K562 (cell line): ENCODE measurements at regions not wholly inside any gene's neighbourhood (a gene's known extent, or its start where the extent isn't known, plus 50 kb on each side); places are given as distances from the start of the nearest gene placed in this dataset.

Experiments used
- ATF1 ChIP-seq, 2 experiments: fragments of 450-650 bp in 1 of 2; IDR thresholded peaks; 2 replicates each; pipeline ENCODE4 v1.6.1; 2016; ENCODE audit warnings: missing compliant biosample characterization in 1 of 2, missing genetic modification characterization in 1 of 2
- ERF ChIP-seq: fragments of 450-650 bp; formaldehyde crosslinking; IDR thresholded peaks from 2 replicates; pipeline ENCODE4 v1.4.0; 2020; ENCODE audit warnings: mild to moderate bottlenecking, mixed read lengths
- FOSL1 ChIP-seq: fragments of 200-800 bp; sonication (Bioruptor generic); conservative IDR thresholded peaks from 2 replicates; pipeline ENCODE4 v1.6.1; 2016; ENCODE audit warnings: missing genetic modification characterization, missing compliant biosample characterization
- GABPB1 ChIP-seq: sonication (generic); formaldehyde crosslinking; IDR thresholded peaks from 2 replicates; pipeline ENCODE4 v1.8.0; 2022; ENCODE audit warnings: mild to moderate bottlenecking, missing genetic modification reagents
- KLF1 ChIP-seq: fragments of 450-650 bp; IDR thresholded peaks from 2 replicates; pipeline ENCODE4 v1.6.1; 2016; ENCODE audit warnings: missing genetic modification characterization, missing compliant biosample characterization
- PRMT5 ChIP-seq: sonication (generic); formaldehyde crosslinking; IDR thresholded peaks from 2 replicates; pipeline ENCODE4 v1.5.0; 2020; ENCODE audit warnings: missing genetic modification reagents
- RBM34 ChIP-seq: fragments of 200-400 bp; formaldehyde crosslinking; IDR thresholded peaks from 2 replicates; pipeline ENCODE4 v1.6.1; 2018; ENCODE audit warnings: low read length, borderline replicate concordance; ENCODE audit not compliant: insufficient read depth
- SETDB1 ChIP-seq: IDR thresholded peaks from one replicate; pipeline ENCODE4 v1.6.1; 2012; ENCODE audit warnings: low read length, control low read depth, inconsistent platforms
- SMARCE1 ChIP-seq: fragments of 450-650 bp; IDR thresholded peaks from 2 replicates; pipeline ENCODE4 v1.7.1; 2016; ENCODE audit warnings: mild to moderate bottlenecking
- TF ChIP-seq, protein P1 (sequence below), 3 experiments: IDR thresholded peaks in 2 of 3; conservative IDR thresholded peaks in 1 of 3; 2 replicates each; pipeline ENCODE4 v1.5.1; 2011 to 2012; ENCODE audit warnings: low read length in 3 of 3, mild to moderate bottlenecking in 3 of 3, control low read depth in 2 of 3, improper control_type of control experiment in 1 of 3, inconsistent platforms in 1 of 3, low read depth in 1 of 3, mixed read lengths in 1 of 3, moderate library complexity in 1 of 3; ENCODE audit not compliant: insufficient read depth in 2 of 3
- TF ChIP-seq, protein P2 (sequence below): sonication (generic); formaldehyde crosslinking; IDR thresholded peaks from 2 replicates; pipeline ENCODE4 v1.8.0; 2022; ENCODE audit warnings: mild to moderate bottlenecking, missing genetic modification reagents, borderline replicate concordance
- TF ChIP-seq, protein P3 (sequence below): sonication (generic); formaldehyde crosslinking; IDR thresholded peaks from 2 replicates; pipeline ENCODE4 v1.8.1; 2022; ENCODE audit warnings: missing genetic modification reagents
- TF ChIP-seq, protein P4 (sequence below): sonication (generic); formaldehyde crosslinking; IDR thresholded peaks from 2 replicates; pipeline ENCODE4 v1.8.1; 2023; ENCODE audit warnings: mild to moderate bottlenecking, missing genetic modification reagents

DNA sequence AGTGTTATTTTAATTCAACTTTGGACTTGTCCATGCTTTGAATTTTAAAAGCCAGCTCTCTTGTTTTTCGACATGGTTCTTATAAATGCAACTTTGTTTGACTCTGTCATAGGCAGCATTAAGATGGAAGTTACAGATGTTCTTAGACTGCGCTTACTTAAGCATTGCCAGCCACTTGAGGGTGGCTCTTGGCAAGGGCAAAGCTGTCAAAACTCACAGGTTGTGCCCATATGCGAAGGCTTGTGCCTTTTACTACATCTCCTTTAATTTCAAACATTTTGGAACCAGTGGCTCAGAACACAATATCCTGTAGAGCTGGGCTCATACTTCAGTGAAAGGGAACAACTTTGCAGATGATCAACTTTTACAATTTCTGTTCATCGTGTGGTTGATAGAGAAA lies 135.5 kb downstream of the TRAM1L1 start:
- TF ChIP-seq ATF1 (CRISPR knock-in tag; IDR thresholded peaks at IDR 0.05) (no peak), ATF1 (tag; IDR thresholded peaks at IDR 0.05) (no peak), SMARCE1 (no peak), RBM34 (no peak), KLF1 (tag) (no peak), GABPB1 (CRISPR knock-in tag) (no peak), ERF (CRISPR knock-in tag) (no peak), FOSL1 (tag) (no peak), PRMT5 (CRISPR knock-in tag) (no peak), SETDB1 (no peak)
- TF ChIP-seq, protein P1, sequence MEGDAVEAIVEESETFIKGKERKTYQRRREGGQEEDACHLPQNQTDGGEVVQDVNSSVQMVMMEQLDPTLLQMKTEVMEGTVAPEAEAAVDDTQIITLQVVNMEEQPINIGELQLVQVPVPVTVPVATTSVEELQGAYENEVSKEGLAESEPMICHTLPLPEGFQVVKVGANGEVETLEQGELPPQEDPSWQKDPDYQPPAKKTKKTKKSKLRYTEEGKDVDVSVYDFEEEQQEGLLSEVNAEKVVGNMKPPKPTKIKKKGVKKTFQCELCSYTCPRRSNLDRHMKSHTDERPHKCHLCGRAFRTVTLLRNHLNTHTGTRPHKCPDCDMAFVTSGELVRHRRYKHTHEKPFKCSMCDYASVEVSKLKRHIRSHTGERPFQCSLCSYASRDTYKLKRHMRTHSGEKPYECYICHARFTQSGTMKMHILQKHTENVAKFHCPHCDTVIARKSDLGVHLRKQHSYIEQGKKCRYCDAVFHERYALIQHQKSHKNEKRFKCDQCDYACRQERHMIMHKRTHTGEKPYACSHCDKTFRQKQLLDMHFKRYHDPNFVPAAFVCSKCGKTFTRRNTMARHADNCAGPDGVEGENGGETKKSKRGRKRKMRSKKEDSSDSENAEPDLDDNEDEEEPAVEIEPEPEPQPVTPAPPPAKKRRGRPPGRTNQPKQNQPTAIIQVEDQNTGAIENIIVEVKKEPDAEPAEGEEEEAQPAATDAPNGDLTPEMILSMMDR (IDR thresholded peaks at IDR 0.05 in 2 of 3, conservative IDR thresholded peaks at IDR 0.05 in 1 of 3; ENCODE audit: insufficient read depth in 2 of 3, low read depth in 1 of 3, low read length in 3 of 3): no peak
- TF ChIP-seq, protein P2, sequence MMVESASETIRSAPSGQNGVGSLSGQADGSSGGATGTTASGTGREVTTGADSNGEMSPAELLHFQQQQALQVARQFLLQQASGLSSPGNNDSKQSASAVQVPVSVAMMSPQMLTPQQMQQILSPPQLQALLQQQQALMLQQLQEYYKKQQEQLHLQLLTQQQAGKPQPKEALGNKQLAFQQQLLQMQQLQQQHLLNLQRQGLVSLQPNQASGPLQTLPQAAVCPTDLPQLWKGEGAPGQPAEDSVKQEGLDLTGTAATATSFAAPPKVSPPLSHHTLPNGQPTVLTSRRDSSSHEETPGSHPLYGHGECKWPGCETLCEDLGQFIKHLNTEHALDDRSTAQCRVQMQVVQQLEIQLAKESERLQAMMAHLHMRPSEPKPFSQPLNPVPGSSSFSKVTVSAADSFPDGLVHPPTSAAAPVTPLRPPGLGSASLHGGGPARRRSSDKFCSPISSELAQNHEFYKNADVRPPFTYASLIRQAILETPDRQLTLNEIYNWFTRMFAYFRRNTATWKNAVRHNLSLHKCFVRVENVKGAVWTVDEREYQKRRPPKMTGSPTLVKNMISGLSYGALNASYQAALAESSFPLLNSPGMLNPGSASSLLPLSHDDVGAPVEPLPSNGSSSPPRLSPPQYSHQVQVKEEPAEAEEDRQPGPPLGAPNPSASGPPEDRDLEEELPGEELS (CRISPR knock-in tag): no peak
- TF ChIP-seq, protein P3, sequence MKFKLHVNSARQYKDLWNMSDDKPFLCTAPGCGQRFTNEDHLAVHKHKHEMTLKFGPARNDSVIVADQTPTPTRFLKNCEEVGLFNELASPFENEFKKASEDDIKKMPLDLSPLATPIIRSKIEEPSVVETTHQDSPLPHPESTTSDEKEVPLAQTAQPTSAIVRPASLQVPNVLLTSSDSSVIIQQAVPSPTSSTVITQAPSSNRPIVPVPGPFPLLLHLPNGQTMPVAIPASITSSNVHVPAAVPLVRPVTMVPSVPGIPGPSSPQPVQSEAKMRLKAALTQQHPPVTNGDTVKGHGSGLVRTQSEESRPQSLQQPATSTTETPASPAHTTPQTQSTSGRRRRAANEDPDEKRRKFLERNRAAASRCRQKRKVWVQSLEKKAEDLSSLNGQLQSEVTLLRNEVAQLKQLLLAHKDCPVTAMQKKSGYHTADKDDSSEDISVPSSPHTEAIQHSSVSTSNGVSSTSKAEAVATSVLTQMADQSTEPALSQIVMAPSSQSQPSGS: no peak
- TF ChIP-seq, protein P4, sequence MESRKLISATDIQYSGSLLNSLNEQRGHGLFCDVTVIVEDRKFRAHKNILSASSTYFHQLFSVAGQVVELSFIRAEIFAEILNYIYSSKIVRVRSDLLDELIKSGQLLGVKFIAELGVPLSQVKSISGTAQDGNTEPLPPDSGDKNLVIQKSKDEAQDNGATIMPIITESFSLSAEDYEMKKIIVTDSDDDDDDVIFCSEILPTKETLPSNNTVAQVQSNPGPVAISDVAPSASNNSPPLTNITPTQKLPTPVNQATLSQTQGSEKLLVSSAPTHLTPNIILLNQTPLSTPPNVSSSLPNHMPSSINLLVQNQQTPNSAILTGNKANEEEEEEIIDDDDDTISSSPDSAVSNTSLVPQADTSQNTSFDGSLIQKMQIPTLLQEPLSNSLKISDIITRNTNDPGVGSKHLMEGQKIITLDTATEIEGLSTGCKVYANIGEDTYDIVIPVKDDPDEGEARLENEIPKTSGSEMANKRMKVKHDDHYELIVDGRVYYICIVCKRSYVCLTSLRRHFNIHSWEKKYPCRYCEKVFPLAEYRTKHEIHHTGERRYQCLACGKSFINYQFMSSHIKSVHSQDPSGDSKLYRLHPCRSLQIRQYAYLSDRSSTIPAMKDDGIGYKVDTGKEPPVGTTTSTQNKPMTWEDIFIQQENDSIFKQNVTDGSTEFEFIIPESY (CRISPR knock-in tag): no peak
